ENCODE measurements at regions not wholly inside any gene's neighbourhood (a gene's known extent, or its start where the extent isn't known, plus 50 kb on each side); places are given as distances from the start of the nearest gene placed in this dataset.

- H3K27ac ChIP-seq (ENCODE audit: low read length): no peak overlapping the region
- no peaks in the 10 kb centered on the region for H3F3A ChIP-seq (ENCODE audit: low read length, unreplicated experiment)
- H3K36me3 ChIP-seq (ENCODE audit: low read depth, low read length): no peaks in the 10 kb centered on the region
- TF ChIP-seq EZH2 (IDR thresholded peaks at IDR 0.05; ENCODE audit: low read length, unreplicated experiment): no peak
- TF ChIP-seq CTCF (conservative IDR thresholded peaks at IDR 0.05; ENCODE audit: low read depth, low read length): no peak
- BruUV-seq (replicated peaks): no TSS peak
- no peak overlapping the region for H3K4me2 ChIP-seq (ENCODE audit: low read length)
- CTCF ChIA-PET: no interaction called here
- POLR2A ChIA-PET (ENCODE audit: unreplicated experiment): no interaction called here
- H3K79me2 ChIP-seq (ENCODE audit: low read length): no peaks in the 10 kb centered on the region
- no peak overlapping the region for H3K9ac ChIP-seq (ENCODE audit: low read length)
- H2AFZ ChIP-seq (ENCODE audit: low read length): no peak overlapping the region
- H3K4me3 ChIP-seq (ENCODE audit: low read length): no peak overlapping the region
- DNase-seq: peak; percentile 4
- no peaks in the 10 kb centered on the region for H4K20me1 ChIP-seq (ENCODE audit: low read length)
- H3K4me1 ChIP-seq (ENCODE audit: insufficient read depth, low read length): no peaks in the 10 kb centered on the region
- H3K9me2 ChIP-seq (replicated peaks; ENCODE audit: low read length): no peaks in the 10 kb centered on the region
- intact Hi-C loops (cut with micrococcal nuclease): no loop called here
- no peaks in the 10 kb centered on the region for H3K27me3 ChIP-seq (ENCODE audit: low read length)
- no peak for ATAC-seq
- peaks cover 10% of the 10 kb centered on the region; the same call in 1 of the 2 replicates for H3K9me3 ChIP-seq (ENCODE audit: low read length)
Observed at GRCh38 chr2:116490511-116491145, 1323.9 kb upstream of the DDX18 start.

GRCh38 chr2:116491292-116491691 lies 1323.2 kb upstream of the DDX18 start:
- TF ChIP-seq EZH2phosphoT487 (IDR thresholded peaks at IDR 0.05; ENCODE audit: borderline replicate concordance, low read length) (no peak), CTCF (conservative IDR thresholded peaks at IDR 0.05; ENCODE audit: low read depth, low read length) (no peak), EZH2 (IDR thresholded peaks at IDR 0.05; ENCODE audit: low read length, unreplicated experiment) (no peak)
- no peaks in the 10 kb centered on the region for H3K9me2 ChIP-seq (replicated peaks; ENCODE audit: low read length)
- H3K9me3 ChIP-seq (ENCODE audit: low read length): 0 out of 2 replicates have a peak, but pooled peaks cover 5% of the 10 kb centered on the region
- no peak overlapping the region for H2AFZ ChIP-seq (ENCODE audit: low read length)
- no peak overlapping the region for H3K9ac ChIP-seq (ENCODE audit: low read length)
- no peak overlapping the region for H3K4me2 ChIP-seq (ENCODE audit: low read length)
- H3K27me3 ChIP-seq (ENCODE audit: low read length): no peaks in the 10 kb centered on the region
- H3K79me2 ChIP-seq (ENCODE audit: low read length): no peaks in the 10 kb centered on the region
- POLR2A ChIA-PET (ENCODE audit: unreplicated experiment): no interaction called here
- ATAC-seq (no peak), DNase-seq (no peak)
- BruUV-seq (replicated peaks): no TSS peak
- CTCF ChIA-PET: no interaction called here
- no peaks in the 10 kb centered on the region for H4K20me1 ChIP-seq (ENCODE audit: low read length)
- no peaks in the 10 kb centered on the region for H3F3A ChIP-seq (ENCODE audit: low read length, unreplicated experiment)
- no peaks in the 10 kb centered on the region for H3K36me3 ChIP-seq (ENCODE audit: low read depth, low read length)
- no peak overlapping the region for H3K4me3 ChIP-seq (ENCODE audit: low read length)
- H3K27ac ChIP-seq (ENCODE audit: low read length): no peak overlapping the region
- intact Hi-C loops (cut with micrococcal nuclease): no loop called here
- no peaks in the 10 kb centered on the region for H3K4me1 ChIP-seq (ENCODE audit: insufficient read depth, low read length)

- CTCF ChIA-PET: no interaction called here
Observed at GRCh38 chr2:116499389-116499788, 1315.1 kb upstream of the DDX18 start.

More at GRCh38 chr2:116499389-116499788, 1315.1 kb upstream of the DDX18 start:
- no peaks in the 10 kb centered on the region for H3K79me2 ChIP-seq (ENCODE audit: low read length)
- POLR2A ChIA-PET (ENCODE audit: unreplicated experiment): no interaction called here
- intact Hi-C loops (cut with micrococcal nuclease): no loop called here
- BruUV-seq (replicated peaks): no TSS peak
- H2AFZ ChIP-seq (ENCODE audit: low read length): no peak overlapping the region
- no peak overlapping the region for H3K27ac ChIP-seq (ENCODE audit: low read length)
- no peak for TF ChIP-seq EZH2phosphoT487 (IDR thresholded peaks at IDR 0.05; ENCODE audit: borderline replicate concordance, low read length)
- no peak for TF ChIP-seq EZH2 (IDR thresholded peaks at IDR 0.05; ENCODE audit: low read length, unreplicated experiment)
- TF ChIP-seq CTCF (conservative IDR thresholded peaks at IDR 0.05; ENCODE audit: low read depth, low read length): no peak
- H3K4me1 ChIP-seq (ENCODE audit: insufficient read depth, low read length): no peaks in the 10 kb centered on the region
- H3K4me2 ChIP-seq (ENCODE audit: low read length): no peak overlapping the region
- DNase-seq (no peak), ATAC-seq (no peak)
- H4K20me1 ChIP-seq (ENCODE audit: low read length): no peaks in the 10 kb centered on the region
- no peak overlapping the region for H3K4me3 ChIP-seq (ENCODE audit: low read length)
- H3K36me3 ChIP-seq (ENCODE audit: low read depth, low read length): no peaks in the 10 kb centered on the region
- no peaks in the 10 kb centered on the region for H3K9me2 ChIP-seq (replicated peaks; ENCODE audit: low read length)
- H3F3A ChIP-seq (ENCODE audit: low read length, unreplicated experiment): no peaks in the 10 kb centered on the region
- no peak overlapping the region for H3K9ac ChIP-seq (ENCODE audit: low read length)
- H3K27me3 ChIP-seq (ENCODE audit: low read length): peaks cover 11% of the 10 kb centered on the region; the same call in 1 of the 2 replicates
- no peaks in the 10 kb centered on the region for H3K9me3 ChIP-seq (ENCODE audit: low read length)

All from PC-3 (cell line).